D341Med (cell line): ENCODE measurements at regions not wholly inside any gene's neighbourhood (a gene's known extent, or its start where the extent isn't known, plus 50 kb on each side); places are given as distances from the start of the nearest gene placed in this dataset.
"Not testable (repeated sequence)": the region's sequence is repeated elsewhere in the genome, so short reads cannot be mapped to it uniquely, and the experiment has no call there.

Experiments
- DNase-seq: peaks from one replicate; pipeline ENCODE4 v3.0.0; 2012; ENCODE audit warnings: low spot score

- no peak for DNase-seq
Measured at GRCh38 chr3:17832016-17832415, 89.6 kb upstream of the TBC1D5 start.

- DNase-seq = no peak
Measured at GRCh38 chr3:17831366-17831765, 88.9 kb upstream of the TBC1D5 start.

- no peak for DNase-seq
Measured at GRCh38 chr3:17830788-17831187, 88.4 kb upstream of the TBC1D5 start.

- DNase-seq = no peak
Measured at GRCh38 chr3:17828388-17828787, 86.0 kb upstream of the TBC1D5 start.

GRCh38 chr3:17825298-17825697, 82.9 kb upstream of the TBC1D5 start:
- DNase-seq = no peak

GRCh38 chr3:17823816-17824215, 81.4 kb upstream of the TBC1D5 start:
- no peak for DNase-seq

GRCh38 chr3:17823036-17823435, 80.6 kb upstream of the TBC1D5 start:
- DNase-seq = no peak

GRCh38 chr3:17820704-17821103, 78.3 kb upstream of the TBC1D5 start:
- no peak for DNase-seq

- DNase-seq = no peak
Measured at GRCh38 chr3:17820275-17820674, 77.8 kb upstream of the TBC1D5 start.

GRCh38 chr3:17817973-17818372, 75.5 kb upstream of the TBC1D5 start:
- not testable (repeated sequence) for DNase-seq

- DNase-seq = no peak
Measured at GRCh38 chr3:17817545-17817944, 75.1 kb upstream of the TBC1D5 start.

GRCh38 chr3:17816839-17817238, 74.4 kb upstream of the TBC1D5 start:
- DNase-seq = not testable (repeated sequence)

GRCh38 chr3:17812328-17812727, 69.9 kb upstream of the TBC1D5 start:
- not testable (repeated sequence) for DNase-seq

- DNase-seq = no peak
Measured at GRCh38 chr3:17811646-17812045, 69.2 kb upstream of the TBC1D5 start.

- no peak for DNase-seq
Measured at GRCh38 chr3:17810759-17811158, 68.3 kb upstream of the TBC1D5 start.

- DNase-seq = no peak
Measured at GRCh38 chr3:17808994-17809393, 66.6 kb upstream of the TBC1D5 start.

GRCh38 chr3:17806876-17807275, 64.4 kb upstream of the TBC1D5 start:
- DNase-seq = no peak

- DNase-seq = no peak
Measured at GRCh38 chr3:17806201-17806600, 63.8 kb upstream of the TBC1D5 start.

- no peak for DNase-seq
Measured at GRCh38 chr3:17805461-17805940, 63.1 kb upstream of the TBC1D5 start.

- no peak for DNase-seq
Measured at GRCh38 chr3:17802950-17803349, 60.5 kb upstream of the TBC1D5 start.

- no peak for DNase-seq
Measured at GRCh38 chr3:17801131-17801530, 58.7 kb upstream of the TBC1D5 start.

- no peak for DNase-seq
Measured at GRCh38 chr3:17800232-17800631, 57.8 kb upstream of the TBC1D5 start.

GRCh38 chr3:17799312-17799711, 56.9 kb upstream of the TBC1D5 start:
- DNase-seq = no peak

- DNase-seq = no peak
Measured at GRCh38 chr3:17798000-17798399, 55.6 kb upstream of the TBC1D5 start.

GRCh38 chr3:17795711-17796110, 53.3 kb upstream of the TBC1D5 start:
- no peak for DNase-seq
